ENCODE measurements at regions not wholly inside any gene's neighbourhood (a gene's known extent, or its start where the extent isn't known, plus 50 kb on each side); places are given as distances from the start of the nearest gene placed in this dataset.

- Histone ChIP-seq H3K4me3 (ENCODE audit: low read length, poor library complexity, severe bottlenecking) (no peak overlapping the region), H3K79me2 (ENCODE audit: insufficient read depth, low read length) (no peaks in the 10 kb centered on the region), H3K4me2 (ENCODE audit: low read depth, low read length, poor library complexity, severe bottlenecking) (no peak overlapping the region), H4K20me1 (ENCODE audit: insufficient read depth, low read length, poor library complexity, severe bottlenecking) (no peaks in the 10 kb centered on the region), H3K9ac (ENCODE audit: low read depth, low read length, poor library complexity, severe bottlenecking) (no peak overlapping the region), H3K4me1 (ENCODE audit: insufficient read depth, low read length, poor library complexity, severe bottlenecking) (no peaks in the 10 kb centered on the region), H3K9me2 (replicated peaks; ENCODE audit: low read depth, low read length) (no peaks in the 10 kb centered on the region), H3K27me3 (ENCODE audit: insufficient read depth, low read length, poor library complexity, severe bottlenecking) (no peaks in the 10 kb centered on the region), H3K36me3 (ENCODE audit: insufficient read depth, low read length) (no peaks in the 10 kb centered on the region), H3F3A (ENCODE audit: low read depth) (no peaks in the 10 kb centered on the region), H3K9me3 (ENCODE audit: insufficient read depth, low read depth, low read length) (no peaks in the 10 kb centered on the region), H2AFZ (ENCODE audit: low read length) (no peak overlapping the region)
- TF ChIP-seq CTCF (conservative IDR thresholded peaks at IDR 0.05; ENCODE audit: low read length) (no peak), EZH2phosphoT487 (IDR thresholded peaks at IDR 0.05; ENCODE audit: borderline replicate concordance) (no peak)
Measured at GRCh38 chr15:94925680-94926079, 694.3 kb downstream of the MCTP2 start.

GRCh38 chr15:94927003-94927402 is 695.6 kb downstream of the MCTP2 start:
- Histone ChIP-seq H3K9me3 (ENCODE audit: insufficient read depth, low read depth, low read length) (no peaks in the 10 kb centered on the region), H3K36me3 (ENCODE audit: insufficient read depth, low read length) (no peaks in the 10 kb centered on the region), H3K79me2 (ENCODE audit: insufficient read depth, low read length) (no peaks in the 10 kb centered on the region), H3F3A (ENCODE audit: low read depth) (no peaks in the 10 kb centered on the region), H2AFZ (ENCODE audit: low read length) (no peak overlapping the region), H3K9me2 (replicated peaks; ENCODE audit: low read depth, low read length) (no peaks in the 10 kb centered on the region), H4K20me1 (ENCODE audit: insufficient read depth, low read length, poor library complexity, severe bottlenecking) (no peaks in the 10 kb centered on the region), H3K9ac (ENCODE audit: low read depth, low read length, poor library complexity, severe bottlenecking) (no peak overlapping the region), H3K4me1 (ENCODE audit: insufficient read depth, low read length, poor library complexity, severe bottlenecking) (no peaks in the 10 kb centered on the region), H3K4me2 (ENCODE audit: low read depth, low read length, poor library complexity, severe bottlenecking) (no peak overlapping the region), H3K27me3 (ENCODE audit: insufficient read depth, low read length, poor library complexity, severe bottlenecking) (no peaks in the 10 kb centered on the region), H3K4me3 (ENCODE audit: low read length, poor library complexity, severe bottlenecking) (no peak overlapping the region)
- TF ChIP-seq EZH2phosphoT487 (IDR thresholded peaks at IDR 0.05; ENCODE audit: borderline replicate concordance) (no peak), CTCF (conservative IDR thresholded peaks at IDR 0.05; ENCODE audit: low read length) (no peak)

- TF ChIP-seq CTCF (conservative IDR thresholded peaks at IDR 0.05; ENCODE audit: low read length) (no peak), EZH2phosphoT487 (IDR thresholded peaks at IDR 0.05; ENCODE audit: borderline replicate concordance) (no peak)
- no peak overlapping the region for H2AFZ ChIP-seq (ENCODE audit: low read length)
- H3K36me3 ChIP-seq (ENCODE audit: insufficient read depth, low read length): no peaks in the 10 kb centered on the region
- no peak overlapping the region for H3K4me3 ChIP-seq (ENCODE audit: low read length, poor library complexity, severe bottlenecking)
- no peaks in the 10 kb centered on the region for H3K27me3 ChIP-seq (ENCODE audit: insufficient read depth, low read length, poor library complexity, severe bottlenecking)
- no peaks in the 10 kb centered on the region for H3K4me1 ChIP-seq (ENCODE audit: insufficient read depth, low read length, poor library complexity, severe bottlenecking)
- no peaks in the 10 kb centered on the region for H4K20me1 ChIP-seq (ENCODE audit: insufficient read depth, low read length, poor library complexity, severe bottlenecking)
- no peaks in the 10 kb centered on the region for H3K9me3 ChIP-seq (ENCODE audit: insufficient read depth, low read depth, low read length)
- H3K9me2 ChIP-seq (replicated peaks; ENCODE audit: low read depth, low read length): no peaks in the 10 kb centered on the region
- no peaks in the 10 kb centered on the region for H3K79me2 ChIP-seq (ENCODE audit: insufficient read depth, low read length)
- no peak overlapping the region for H3K4me2 ChIP-seq (ENCODE audit: low read depth, low read length, poor library complexity, severe bottlenecking)
- H3F3A ChIP-seq (ENCODE audit: low read depth): no peaks in the 10 kb centered on the region
- H3K9ac ChIP-seq (ENCODE audit: low read depth, low read length, poor library complexity, severe bottlenecking): no peak overlapping the region
Measured at GRCh38 chr15:94929282-94929681, 697.9 kb downstream of the MCTP2 start.
